ENCODE measurements at regions not wholly inside any gene's neighbourhood (a gene's known extent, or its start where the extent isn't known, plus 50 kb on each side); places are given as distances from the start of the nearest gene placed in this dataset.

- TF ChIP-seq CTCF (IDR thresholded peaks at IDR 0.05; ENCODE audit: extremely low read depth in 1 of 2, insufficient read depth in 1 of 2, low read depth in 1 of 2, low read length in 2 of 2) (no peak), EZH2 (IDR thresholded peaks at IDR 0.05; ENCODE audit: borderline replicate concordance, low read depth, low read length, severe bottlenecking) (no peak), MAX (IDR thresholded peaks at IDR 0.05; ENCODE audit: insufficient read depth, insufficient read length) (no peak), POLR2A (IDR thresholded peaks at IDR 0.05; ENCODE audit: low read depth, low read length) (no peak), POLR2AphosphoS5 (IDR thresholded peaks at IDR 0.05; ENCODE audit: insufficient read depth, low read depth, low read length) (no peak)
Measured at GRCh38 chr10:3900391-3900790, 115.4 kb upstream of the KLF6 start.
